ENCODE measurements at regions not wholly inside any gene's neighbourhood (a gene's known extent, or its start where the extent isn't known, plus 50 kb on each side); places are given as distances from the start of the nearest gene placed in this dataset.

- Histone ChIP-seq H4K20me1 (ENCODE audit: insufficient read depth, low read length) (no peaks in the 10 kb centered on the region), H3K9ac (ENCODE audit: low read length) (no peak overlapping the region), H3K4me1 (ENCODE audit: low read length) (no peaks in the 10 kb centered on the region), H3K79me2 (ENCODE audit: low read length) (no peaks in the 10 kb centered on the region), H3K36me3 (replicated peaks; ENCODE audit: low read depth, low read length) (no peaks in the 10 kb centered on the region), H2AFZ (ENCODE audit: low read depth, low read length) (no peak overlapping the region), H3K4me2 (ENCODE audit: low read length) (no peak overlapping the region), H3K27ac (ENCODE audit: low read length) (no peak overlapping the region), H3K4me3 (ENCODE audit: low read length) (no peak overlapping the region), H3K9me3 (ENCODE audit: insufficient read depth, low read length) (no peaks in the 10 kb centered on the region), H3K27me3 (ENCODE audit: low read depth, low read length) (no peaks in the 10 kb centered on the region)
- TF ChIP-seq EZH2phosphoT487 (IDR thresholded peaks at IDR 0.05; ENCODE audit: low read depth) (no peak), CTCF (IDR thresholded peaks at IDR 0.05; ENCODE audit: low read depth, low read length) (no peak)
Measured at GRCh38 chr5:142378737-142379634, 54.2 kb upstream of the SPRY4 start.

GRCh38 chr5:142375944-142376411, 51.2 kb upstream of the SPRY4 start:
- no peak overlapping the region for H3K4me3 ChIP-seq (ENCODE audit: low read length)
- no peaks in the 10 kb centered on the region for H3K36me3 ChIP-seq (replicated peaks; ENCODE audit: low read depth, low read length)
- no peak for TF ChIP-seq CTCF (IDR thresholded peaks at IDR 0.05; ENCODE audit: low read depth, low read length)
- TF ChIP-seq EZH2phosphoT487 (IDR thresholded peaks at IDR 0.05; ENCODE audit: low read depth) = no peak
- no peak overlapping the region for H3K27ac ChIP-seq (ENCODE audit: low read length)
- H3K4me1 ChIP-seq (ENCODE audit: low read length) = no peaks in the 10 kb centered on the region
- no peaks in the 10 kb centered on the region for H3K9me3 ChIP-seq (ENCODE audit: insufficient read depth, low read length)
- H3K9ac ChIP-seq (ENCODE audit: low read length) = no peak overlapping the region
- H4K20me1 ChIP-seq (ENCODE audit: insufficient read depth, low read length) = no peaks in the 10 kb centered on the region
- no peak overlapping the region for H2AFZ ChIP-seq (ENCODE audit: low read depth, low read length)
- no peaks in the 10 kb centered on the region for H3K79me2 ChIP-seq (ENCODE audit: low read length)
- no peaks in the 10 kb centered on the region for H3K27me3 ChIP-seq (ENCODE audit: low read depth, low read length)
- no peak overlapping the region for H3K4me2 ChIP-seq (ENCODE audit: low read length)
